ENCODE measurements at regions not wholly inside any gene's neighbourhood (a gene's known extent, or its start where the extent isn't known, plus 50 kb on each side); places are given as distances from the start of the nearest gene placed in this dataset.

DNA sequence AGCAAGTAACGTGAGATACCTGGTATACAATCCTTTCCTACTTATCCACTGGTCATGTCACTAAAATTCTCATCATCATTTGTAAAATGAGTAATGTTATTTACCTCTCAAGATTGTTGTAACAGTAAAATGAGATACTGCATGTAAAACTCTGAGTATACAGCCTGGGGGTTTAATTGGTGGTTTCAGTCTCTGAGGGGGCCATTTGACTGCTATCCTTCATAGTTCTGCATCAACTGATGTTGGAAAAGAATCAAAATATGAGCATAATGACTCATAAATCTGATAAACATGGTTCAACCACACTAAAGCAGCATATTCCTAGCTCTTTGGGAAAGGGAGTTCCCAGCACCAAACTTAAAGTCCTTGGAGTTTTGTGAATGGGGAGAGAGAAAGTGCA lies 181.0 kb upstream of the GHR start:
- no peaks in the 10 kb centered on the region for H3K79me2 ChIP-seq (ENCODE audit: insufficient read depth, low read length)

DNA sequence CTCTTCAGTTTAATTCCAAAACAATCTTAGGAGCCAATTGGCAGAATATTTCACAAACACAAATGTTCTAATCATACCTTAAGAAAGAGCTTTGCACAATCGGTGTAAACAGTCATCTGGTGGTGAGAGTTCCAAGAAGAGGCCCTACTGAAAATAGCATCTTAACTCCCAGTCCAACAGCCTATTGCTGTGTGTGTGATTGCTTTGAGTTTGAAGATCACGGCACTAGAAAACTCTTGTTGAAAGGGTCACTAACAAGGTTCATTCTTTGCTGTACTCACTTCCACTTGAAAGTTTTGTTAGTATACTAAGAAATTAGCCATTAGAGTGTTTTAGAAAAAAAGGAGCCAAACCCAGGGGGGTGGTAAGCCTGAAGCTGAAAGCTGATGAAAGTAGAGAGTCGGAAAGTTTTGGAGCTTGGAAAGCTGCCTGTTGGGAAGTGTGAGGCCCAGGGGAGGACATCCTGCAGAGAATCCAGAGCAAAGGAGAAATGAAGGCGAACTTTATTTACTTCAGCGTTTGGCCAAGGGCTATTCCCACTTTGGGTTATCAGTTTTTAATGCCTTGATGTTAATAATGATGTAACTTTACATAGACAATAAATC lies 180.3 kb upstream of the GHR start:
- RAD21 ChIA-PET (ENCODE audit: low non-redundant PET in 1 of 2, low total read pairs in 2 of 2, uncharacterized antibody in 2 of 2, unreplicated experiment in 2 of 2), result no interaction called here

More for the DNA sequence above, 181.0 kb upstream of the GHR start:
- H3K9ac ChIP-seq (ENCODE audit: low read length), result no peak overlapping the region
- H4K20me1 ChIP-seq (ENCODE audit: insufficient read depth), result no peaks in the 10 kb centered on the region
- no peak overlapping the region for H3K4me2 ChIP-seq (ENCODE audit: low read length)
- ATAC-seq (no peak), DNase-seq (ENCODE audit: low read depth, low spot score) (no peak)
- no peaks in the 10 kb centered on the region for H3K9me2 ChIP-seq (ENCODE audit: insufficient read depth)
- H3K4me1 ChIP-seq (ENCODE audit: control insufficient read depth in 1 of 2, insufficient read depth in 2 of 2, low read length in 2 of 2), result no peaks in the 10 kb centered on the region
- TF ChIP-seq EGR1 (IDR thresholded peaks at IDR 0.05; ENCODE audit: low read depth) (no peak), EZH2 (IDR thresholded peaks at IDR 0.05) (no peak)
- TF ChIP-seq, protein P1, sequence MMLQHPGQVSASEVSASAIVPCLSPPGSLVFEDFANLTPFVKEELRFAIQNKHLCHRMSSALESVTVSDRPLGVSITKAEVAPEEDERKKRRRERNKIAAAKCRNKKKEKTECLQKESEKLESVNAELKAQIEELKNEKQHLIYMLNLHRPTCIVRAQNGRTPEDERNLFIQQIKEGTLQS (IDR thresholded peaks at IDR 0.05), result no peak
- POLR2A ChIA-PET, result no interaction called here
- intact Hi-C loops (cut with micrococcal nuclease), result no loop called here
- H3K36me3 ChIP-seq (ENCODE audit: control insufficient read depth in 1 of 2, insufficient read depth in 2 of 2, low read length in 2 of 2), result no peaks in the 10 kb centered on the region
- H2AFZ ChIP-seq (ENCODE audit: low read depth, low read length, poor library complexity, severe bottlenecking), result no peak overlapping the region
- CTCF ChIA-PET, result no interaction called here
- H3K27me3 ChIP-seq (ENCODE audit: insufficient read depth, low read length), result no peaks in the 10 kb centered on the region
- no peak overlapping the region for H3K4me3 ChIP-seq (replicated peaks in 1 of 2; ENCODE audit: low read depth in 1 of 2, low read length in 2 of 2)
- no peak overlapping the region for H3K27ac ChIP-seq (ENCODE audit: low read depth, low read length)
- no TSS peak for BruUV-seq (replicated peaks)
- RAD21 ChIA-PET (ENCODE audit: low non-redundant PET in 1 of 2, low total read pairs in 2 of 2, uncharacterized antibody in 2 of 2, unreplicated experiment in 2 of 2), result no interaction called here
- no peaks in the 10 kb centered on the region for H3K9me3 ChIP-seq (ENCODE audit: control insufficient read depth in 1 of 2, insufficient read depth in 1 of 2, low read depth in 1 of 2, low read length in 2 of 2)

More for the DNA sequence above, 180.3 kb upstream of the GHR start:
- BruUV-seq (replicated peaks), result no TSS peak
- ChIA-PET POLR2A (no interaction called here), CTCF (no interaction called here)
- intact Hi-C loops (cut with micrococcal nuclease), result no loop called here
- no peak for TF ChIP-seq EGR1 (IDR thresholded peaks at IDR 0.05; ENCODE audit: low read depth)
- TF ChIP-seq POLR2A (IDR thresholded peaks at IDR 0.05; ENCODE audit: borderline replicate concordance, extremely low read depth, insufficient read depth, insufficient read length), result no peak
- no peak for TF ChIP-seq POLR2AphosphoS5 (IDR thresholded peaks at IDR 0.05; ENCODE audit: low read depth, low read length)
- no peak for TF ChIP-seq RAD21 (IDR thresholded peaks at IDR 0.05; ENCODE audit: low read depth)
- Histone ChIP-seq H3K79me2 (ENCODE audit: insufficient read depth, low read length) (no peaks in the 10 kb centered on the region), H3K4me2 (ENCODE audit: low read length) (no peak overlapping the region), H3K4me3 (replicated peaks in 1 of 2; ENCODE audit: low read depth in 1 of 2, low read length in 2 of 2) (no peak overlapping the region), H3K27me3 (ENCODE audit: insufficient read depth, low read length) (no peaks in the 10 kb centered on the region), H4K20me1 (ENCODE audit: insufficient read depth) (no peaks in the 10 kb centered on the region), H3K9me2 (ENCODE audit: insufficient read depth) (no peaks in the 10 kb centered on the region), H3K36me3 (ENCODE audit: control insufficient read depth in 1 of 2, insufficient read depth in 2 of 2, low read length in 2 of 2) (no peaks in the 10 kb centered on the region), H3K9ac (ENCODE audit: low read length) (no peak overlapping the region), H3K9me3 (ENCODE audit: control insufficient read depth in 1 of 2, insufficient read depth in 1 of 2, low read depth in 1 of 2, low read length in 2 of 2) (no peaks in the 10 kb centered on the region), H3K27ac (ENCODE audit: low read depth, low read length) (no peak overlapping the region), H2AFZ (ENCODE audit: low read depth, low read length, poor library complexity, severe bottlenecking) (no peak overlapping the region), H3K4me1 (ENCODE audit: control insufficient read depth in 1 of 2, insufficient read depth in 2 of 2, low read length in 2 of 2) (no peaks in the 10 kb centered on the region)
- ATAC-seq, result no peak
- no peak for DNase-seq (ENCODE audit: low read depth, low spot score)
